NCI-H69 (cell line): ENCODE measurements at regions not wholly inside any gene's neighbourhood (a gene's known extent, or its start where the extent isn't known, plus 50 kb on each side); places are given as distances from the start of the nearest gene placed in this dataset.

ENCODE experiments used
- DNase-seq: peaks from one replicate; lab custom pipeline; 2025; lab: John Stamatoyannopoulos, UW

- no peak for DNase-seq
Observed at GRCh38 chr13:64917566-64917965, 2312.6 kb downstream of the PCDH9 start.

DNA sequence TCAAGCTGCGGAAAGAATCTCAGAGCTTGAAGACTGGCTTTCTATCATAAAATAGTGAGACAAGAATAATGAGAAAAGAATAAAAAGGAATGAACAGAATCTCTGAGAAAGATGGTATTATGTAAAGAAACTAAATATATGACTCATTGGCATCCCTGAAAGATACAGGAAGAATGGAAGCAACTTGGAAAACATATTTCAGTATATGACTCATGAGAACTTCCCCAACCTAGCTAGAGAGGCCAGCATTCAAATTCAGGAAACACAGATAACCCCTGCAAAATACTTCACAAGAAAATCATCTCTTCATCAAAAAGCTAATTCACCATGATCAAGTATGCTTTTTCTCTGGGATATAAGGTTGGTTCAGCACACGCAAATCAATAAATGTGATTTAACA is 2318.0 kb downstream of the PCDH9 start:
- no peak for DNase-seq

DNA sequence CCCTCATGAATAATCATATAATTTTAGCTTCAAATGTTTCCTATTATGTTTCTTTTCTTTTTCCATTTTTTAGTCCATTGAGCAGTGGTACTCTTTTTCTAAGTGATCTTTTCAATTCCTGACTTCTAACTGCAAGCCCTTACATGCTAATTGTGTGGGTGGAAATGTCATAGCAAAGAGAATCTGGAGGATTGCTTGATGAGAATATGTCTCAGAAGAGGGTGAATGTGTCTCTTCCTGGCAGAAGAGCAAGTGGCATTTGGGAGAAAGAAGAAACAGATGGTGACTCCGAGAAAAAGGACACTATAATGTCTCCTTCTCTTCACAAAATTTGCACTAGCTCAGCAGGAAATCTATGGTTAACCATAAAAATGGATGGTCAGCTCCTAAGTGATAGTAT is 2320.0 kb downstream of the PCDH9 start:
- DNase-seq, result peak; percentile 98

DNA sequence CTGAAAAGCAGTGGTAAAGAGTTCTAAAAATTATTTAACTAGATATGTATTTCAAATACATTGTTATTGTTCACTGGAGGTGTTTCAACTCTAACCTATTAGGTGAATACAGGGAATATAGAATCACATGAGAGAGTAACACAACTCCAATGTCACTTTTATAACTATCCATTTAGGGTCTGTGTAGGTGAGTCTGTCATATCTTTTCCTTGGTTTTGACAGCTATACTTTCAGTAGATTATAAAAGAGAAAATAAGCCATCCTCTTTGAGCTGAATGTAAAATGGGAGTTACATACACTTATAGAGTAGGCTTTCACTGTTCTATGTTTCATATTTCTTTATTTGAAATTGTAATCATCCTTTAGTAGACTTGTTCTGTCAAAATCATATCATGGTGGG is 2321.0 kb downstream of the PCDH9 start:
- DNase-seq, result no peak

GRCh38 chr13:64900039-64900438 is 2330.1 kb downstream of the PCDH9 start:
- DNase-seq, result no peak

DNA sequence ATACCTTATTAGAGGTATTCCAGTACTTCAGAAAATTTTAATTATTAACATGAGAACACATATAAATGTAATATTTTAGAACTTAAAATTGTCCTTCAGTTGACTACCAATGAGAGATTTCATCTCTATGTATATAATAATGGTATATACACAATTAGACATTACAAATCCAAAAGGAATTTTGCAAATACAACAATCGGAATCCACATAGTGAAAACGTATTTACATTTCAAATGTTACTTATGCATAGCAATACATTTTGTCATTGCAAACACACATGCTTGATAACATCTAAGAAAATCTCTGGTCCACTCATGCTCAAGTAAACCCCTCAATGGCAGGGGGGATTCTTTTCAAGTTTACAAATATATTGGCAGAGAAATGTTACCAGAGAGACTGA is 2345.2 kb downstream of the PCDH9 start:
- no peak for DNase-seq

GRCh38 chr13:64877176-64877575 is 2353.0 kb downstream of the PCDH9 start:
- DNase-seq, result no peak

GRCh38 chr13:64871742-64872141 is 2358.4 kb downstream of the PCDH9 start:
- no peak for DNase-seq

GRCh38 chr13:64869539-64869938 is 2360.6 kb downstream of the PCDH9 start:
- no peak for DNase-seq

- no peak for DNase-seq
Observed at GRCh38 chr13:64867856-64868255, 2362.3 kb downstream of the PCDH9 start.

DNA sequence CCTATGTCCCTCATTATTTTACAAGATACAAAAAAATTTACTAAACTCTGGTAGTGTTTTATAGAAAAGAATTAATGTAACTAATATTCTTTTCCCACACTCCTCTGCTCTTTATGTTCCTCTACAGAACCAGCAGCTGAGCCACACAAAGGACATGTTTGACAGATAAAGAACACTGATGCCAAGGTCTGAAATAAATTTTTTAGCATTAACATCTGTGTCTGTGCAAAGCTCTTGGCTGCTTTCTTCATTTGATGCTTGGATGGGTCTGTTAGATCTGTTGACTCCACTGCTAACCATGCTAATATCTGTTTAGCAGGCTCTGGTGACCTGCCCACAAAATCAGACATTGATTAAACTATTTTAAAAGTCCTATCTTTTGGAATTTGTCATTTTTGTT is 2363.8 kb downstream of the PCDH9 start:
- DNase-seq, result no peak

DNA sequence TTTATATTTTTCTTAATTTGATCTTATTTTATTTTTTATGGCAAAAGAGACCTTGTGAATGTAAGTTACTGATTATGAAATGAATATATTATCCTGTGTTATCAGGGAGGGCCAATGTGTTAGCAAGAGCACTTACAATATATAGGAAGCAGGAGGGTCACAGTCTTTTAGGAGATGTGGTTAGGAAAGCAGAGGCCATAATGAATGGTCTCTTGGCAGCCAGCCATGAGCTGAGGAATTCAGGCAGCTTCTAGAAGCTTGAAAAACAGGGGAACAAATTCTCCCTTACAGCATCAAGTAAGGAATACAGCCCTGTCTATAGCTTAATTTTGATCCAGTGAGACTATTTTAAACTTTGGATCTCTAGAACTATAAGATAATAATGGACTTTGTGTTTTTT is 2374.6 kb downstream of the PCDH9 start:
- peak; percentile 57 for DNase-seq

DNA sequence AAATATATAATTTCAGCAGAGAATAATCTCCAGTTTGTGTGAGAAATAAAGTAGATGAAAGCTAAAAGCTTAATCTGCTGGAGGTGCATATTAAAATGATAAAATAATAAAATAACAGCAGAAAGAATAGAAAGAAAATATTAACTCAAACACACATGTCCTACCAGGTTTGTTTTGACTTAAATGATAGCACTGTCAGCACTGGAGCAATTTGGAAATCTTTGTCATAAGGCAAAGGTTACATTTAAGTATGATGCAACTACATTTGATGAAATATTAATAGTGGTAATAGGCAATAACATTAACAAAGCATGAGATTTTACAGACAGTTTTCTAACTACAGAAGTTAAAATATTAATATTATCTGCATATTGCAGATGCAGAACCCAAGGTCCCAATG is 2380.1 kb downstream of the PCDH9 start:
- no peak for DNase-seq

GRCh38 chr13:64849196-64849595 is 2380.9 kb downstream of the PCDH9 start:
- peak; percentile 40 for DNase-seq

- DNase-seq, result no peak
Observed at GRCh38 chr13:64847767-64848166, 2382.4 kb downstream of the PCDH9 start.

DNA sequence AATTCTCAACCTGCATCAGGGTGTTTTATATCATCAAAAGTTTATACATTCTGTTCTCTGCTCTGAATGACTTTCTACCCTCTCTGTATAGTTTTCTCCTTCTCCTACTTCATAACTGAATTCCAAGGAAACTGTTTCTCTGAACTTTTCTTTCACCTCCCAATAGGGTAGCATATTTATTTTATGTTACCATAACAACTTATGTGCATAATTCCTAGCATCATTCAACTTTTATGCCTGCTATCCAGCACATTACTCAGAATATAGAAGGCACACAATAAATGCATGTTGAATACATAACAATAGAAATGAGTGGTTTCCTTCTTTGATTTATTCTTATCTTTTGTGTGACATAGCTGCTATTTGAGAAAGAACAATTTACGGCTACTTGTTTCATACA is 2385.0 kb downstream of the PCDH9 start:
- peak; percentile 12 for DNase-seq

- DNase-seq, result peak; percentile 4
Observed at GRCh38 chr13:64819081-64819480, 2411.1 kb downstream of the PCDH9 start.

- no peak for DNase-seq
Observed at GRCh38 chr13:64817691-64818090, 2412.4 kb downstream of the PCDH9 start.

- DNase-seq, result no peak
Observed at GRCh38 chr13:64810750-64811149, 2419.4 kb downstream of the PCDH9 start.

GRCh38 chr13:64808704-64809103 is 2421.4 kb downstream of the PCDH9 start:
- DNase-seq, result no peak

DNA sequence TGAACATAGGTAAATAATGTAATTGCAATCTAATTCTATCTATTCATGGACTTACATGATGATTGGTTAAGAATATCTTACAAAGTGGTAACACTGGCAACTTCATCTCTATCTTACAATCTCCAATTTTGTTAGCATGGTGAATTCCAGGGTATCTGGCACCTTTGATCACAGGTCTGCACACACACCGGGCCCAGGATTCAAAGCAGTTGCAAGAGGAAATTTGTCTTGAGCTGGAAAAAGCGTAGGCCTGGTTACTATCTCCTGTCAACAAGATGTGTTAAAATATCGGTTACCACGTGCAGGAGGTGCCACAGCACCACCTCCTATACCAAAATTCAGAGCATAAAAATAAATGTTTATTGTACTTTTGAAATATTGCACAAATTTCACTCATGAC is 2428.4 kb downstream of the PCDH9 start:
- no peak for DNase-seq

DNA sequence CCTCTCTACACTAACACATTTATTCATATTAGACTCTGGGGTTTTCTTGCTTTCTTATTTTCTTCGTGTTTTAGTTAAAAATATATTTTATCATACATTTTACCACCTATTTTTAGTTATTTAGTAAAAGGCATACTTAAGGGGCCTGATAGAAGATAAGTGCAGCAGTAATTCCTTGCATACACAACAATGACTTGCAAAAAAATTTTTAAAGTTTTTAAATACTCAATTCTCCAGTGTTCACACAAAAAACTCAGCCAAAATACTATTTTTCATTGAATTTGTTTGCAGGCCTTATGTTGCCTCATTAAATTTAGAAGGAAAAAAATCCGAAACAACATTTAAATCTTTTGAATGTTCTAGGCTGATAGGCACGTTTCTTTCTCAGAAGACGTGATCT is 2431.7 kb downstream of the PCDH9 start:
- no peak for DNase-seq

- DNase-seq, result no peak
Observed at GRCh38 chr13:64793592-64793991, 2436.5 kb downstream of the PCDH9 start.

GRCh38 chr13:64793131-64793530 is 2437.0 kb downstream of the PCDH9 start:
- DNase-seq, result no peak

DNA sequence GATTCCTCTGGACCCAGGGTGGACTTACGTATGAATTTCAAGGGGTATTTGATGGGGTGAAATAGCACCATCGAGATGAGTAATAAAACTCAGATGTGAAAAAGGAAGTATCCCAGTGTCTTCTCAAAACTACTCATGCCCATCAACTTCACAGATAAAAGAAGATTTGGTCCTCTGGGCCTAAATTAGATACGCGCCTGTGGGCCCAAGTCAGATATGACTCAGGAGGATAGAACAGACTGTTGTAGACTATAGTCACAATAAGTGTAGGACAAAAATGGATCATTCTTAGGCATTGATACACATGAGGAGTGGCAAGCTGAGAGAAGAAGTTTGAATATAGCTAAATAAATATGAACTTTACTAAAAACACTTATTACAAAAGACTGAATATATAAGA is 2438.8 kb downstream of the PCDH9 start:
- no peak for DNase-seq
